Activated T-cell treated with anti-CD3 and anti-CD28 coated beads, Interleukin-2, amount 50 U/mL, for 24 hours (primary cell): ENCODE measurements at regions not wholly inside any gene's neighbourhood (a gene's known extent, or its start where the extent isn't known, plus 50 kb on each side); places are given as distances from the start of the nearest gene placed in this dataset.
"Not testable (repeated sequence)": the region's sequence is repeated elsewhere in the genome, so short reads cannot be mapped to it uniquely, and the experiment has no call there.

ENCODE experiments used
- DNase-seq: peaks from one replicate; pipeline ENCODE4 v3.0.0-alpha.2; 2020
- H3K27ac Mint-ChIP-seq: 2 replicates; pipeline ENCODE4 v1.8.0; 2020; ENCODE audit warnings: mild to moderate bottlenecking, mixed read lengths
- H3K27me3 Mint-ChIP-seq: 2 replicates; pipeline ENCODE4 v1.8.0; 2020; ENCODE audit warnings: mixed read lengths
- H3K36me3 Mint-ChIP-seq: 2 replicates; pipeline ENCODE4 v1.8.0; 2020; ENCODE audit warnings: low read depth, mixed read lengths
- H3K4me1 Mint-ChIP-seq: 2 replicates; pipeline ENCODE4 v1.8.0; 2020; ENCODE audit warnings: low read depth, mixed read lengths
- H3K4me3 Mint-ChIP-seq: 2 replicates; pipeline ENCODE4 v1.8.0; 2020; ENCODE audit warnings: mild to moderate bottlenecking, moderate library complexity, mixed read lengths
- H3K9me3 Mint-ChIP-seq: 2 replicates; pipeline ENCODE4 v1.8.0; 2020; ENCODE audit warnings: mixed read lengths

DNA sequence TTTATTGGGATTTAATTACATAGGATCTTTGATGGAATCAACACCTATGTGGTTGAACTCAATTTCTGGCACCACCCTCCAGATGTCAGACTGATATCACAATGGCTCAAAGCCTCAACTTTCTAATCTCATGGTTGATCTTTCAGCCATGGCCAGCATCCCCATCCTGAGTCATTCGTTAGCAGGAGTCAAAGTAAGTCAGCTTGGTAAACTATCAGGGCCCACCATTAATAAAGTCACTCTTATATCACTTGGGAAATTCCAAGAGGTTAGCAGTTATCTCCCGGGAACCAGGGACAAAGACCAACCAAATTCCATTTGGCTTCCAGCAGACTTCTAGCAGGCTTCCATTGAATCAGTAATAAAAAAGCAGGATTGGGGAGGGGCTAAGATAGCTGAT is 50.7 kb upstream of the TNFSF4 start:
- Mint-ChIP-seq H3K9me3 (peaks cover 18% of the 10 kb centered on the region), H3K4me3 (no peak overlapping the region), H3K27ac (no peak overlapping the region), H3K36me3 (peaks cover 2% of the 10 kb centered on the region), H3K27me3 (no peaks in the 10 kb centered on the region), H3K4me1 (no peaks in the 10 kb centered on the region)
- no peak for DNase-seq

DNA sequence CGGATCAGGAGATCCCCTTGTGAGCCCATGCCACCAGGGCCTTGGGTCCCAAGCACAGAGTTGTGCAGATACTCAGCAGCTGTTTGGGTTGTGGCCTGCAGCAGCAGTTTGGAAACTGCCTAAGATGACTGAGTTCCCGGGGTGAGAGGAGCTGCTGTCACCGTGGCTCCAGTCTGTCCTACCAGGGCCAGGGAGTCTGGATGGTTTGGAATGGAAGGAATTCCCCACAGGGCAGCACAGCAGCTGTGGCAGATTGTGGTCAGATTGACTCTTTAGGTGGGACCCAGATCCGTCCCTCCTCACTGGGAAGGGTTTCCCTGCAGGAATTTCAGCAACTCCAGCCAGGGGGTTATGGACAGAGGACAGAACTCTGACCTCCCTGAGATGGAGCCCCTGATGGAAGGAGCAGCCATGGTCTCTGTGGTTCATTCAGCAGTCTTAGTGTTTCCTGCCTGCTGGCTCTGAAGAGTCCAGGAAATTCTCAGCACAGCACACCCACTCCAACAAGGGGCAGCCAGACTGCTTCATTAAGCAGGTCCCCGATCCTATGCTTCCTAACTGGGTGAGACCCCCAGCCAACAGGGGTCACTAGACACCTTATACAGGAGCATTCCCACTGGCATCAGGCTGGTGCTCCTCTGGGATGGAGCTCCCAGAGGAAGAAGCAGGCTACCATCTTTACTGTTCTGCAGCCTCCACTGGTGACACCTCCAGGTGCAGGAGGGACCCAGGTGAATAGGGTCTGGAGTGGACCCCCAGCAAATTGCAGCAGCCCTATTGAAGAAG is 51.5 kb upstream of the TNFSF4 start:
- peaks cover 2% of the 10 kb centered on the region for H3K36me3 Mint-ChIP-seq
- no peak overlapping the region for H3K27ac Mint-ChIP-seq
- no peak for DNase-seq
- H3K27me3 Mint-ChIP-seq = no peaks in the 10 kb centered on the region
- no peaks in the 10 kb centered on the region for H3K4me1 Mint-ChIP-seq
- H3K9me3 Mint-ChIP-seq = peaks cover 19% of the 10 kb centered on the region
- H3K4me3 Mint-ChIP-seq = no peak overlapping the region

GRCh38 chr1:173260329-173260728 is 53.2 kb upstream of the TNFSF4 start:
- H3K27me3 Mint-ChIP-seq, H3K4me1 Mint-ChIP-seq, H3K4me3 Mint-ChIP-seq, DNase-seq, H3K27ac Mint-ChIP-seq, H3K36me3 Mint-ChIP-seq: not testable (repeated sequence)
- peaks cover 19% of the 10 kb centered on the region for H3K9me3 Mint-ChIP-seq

- H3K27me3 Mint-ChIP-seq = no peaks in the 10 kb centered on the region
- H3K4me3 Mint-ChIP-seq = no peak overlapping the region
- peaks cover 4% of the 10 kb centered on the region for H3K4me1 Mint-ChIP-seq
- DNase-seq = no peak
- no peaks in the 10 kb centered on the region for H3K36me3 Mint-ChIP-seq
- no peak overlapping the region for H3K27ac Mint-ChIP-seq
- peaks cover 5% of the 10 kb centered on the region for H3K9me3 Mint-ChIP-seq
These were observed 59.7 kb upstream of the TNFSF4 start for GRCh38 chr1:173266841-173267240.

GRCh38 chr1:173267453-173267945 is 60.4 kb upstream of the TNFSF4 start:
- Mint-ChIP-seq H3K27ac (no peak overlapping the region), H3K4me3 (no peak overlapping the region)
- no peak for DNase-seq

DNA sequence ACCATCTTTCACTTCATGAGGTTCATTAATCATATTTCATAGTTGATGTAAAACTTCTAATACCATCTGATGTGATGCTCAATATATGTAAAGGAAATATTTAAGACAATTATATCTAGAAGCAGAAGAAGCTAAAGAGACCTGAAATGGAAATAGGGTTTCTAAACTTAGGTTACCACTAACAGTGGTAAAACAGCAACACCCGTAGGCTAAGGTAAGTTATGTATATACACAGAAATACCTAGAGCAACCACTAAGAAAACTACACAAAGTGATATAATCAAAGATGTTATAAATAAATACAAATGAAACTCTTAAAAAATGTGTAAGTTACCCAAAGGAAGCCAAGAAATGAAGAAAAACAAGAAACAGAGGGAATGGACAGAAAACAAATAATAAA is 61.1 kb upstream of the TNFSF4 start:
- no peak for DNase-seq
- Mint-ChIP-seq H3K27ac (no peak overlapping the region), H3K4me1 (peaks cover 4% of the 10 kb centered on the region), H3K27me3 (no peaks in the 10 kb centered on the region), H3K36me3 (no peaks in the 10 kb centered on the region), H3K9me3 (no peaks in the 10 kb centered on the region), H3K4me3 (no peak overlapping the region)

More at GRCh38 chr1:173267453-173267945, 60.4 kb upstream of the TNFSF4 start:
- no peaks in the 10 kb centered on the region for H3K36me3 Mint-ChIP-seq
- H3K4me1 Mint-ChIP-seq = peaks cover 4% of the 10 kb centered on the region
- peaks cover 2% of the 10 kb centered on the region for H3K9me3 Mint-ChIP-seq
- no peaks in the 10 kb centered on the region for H3K27me3 Mint-ChIP-seq

DNA sequence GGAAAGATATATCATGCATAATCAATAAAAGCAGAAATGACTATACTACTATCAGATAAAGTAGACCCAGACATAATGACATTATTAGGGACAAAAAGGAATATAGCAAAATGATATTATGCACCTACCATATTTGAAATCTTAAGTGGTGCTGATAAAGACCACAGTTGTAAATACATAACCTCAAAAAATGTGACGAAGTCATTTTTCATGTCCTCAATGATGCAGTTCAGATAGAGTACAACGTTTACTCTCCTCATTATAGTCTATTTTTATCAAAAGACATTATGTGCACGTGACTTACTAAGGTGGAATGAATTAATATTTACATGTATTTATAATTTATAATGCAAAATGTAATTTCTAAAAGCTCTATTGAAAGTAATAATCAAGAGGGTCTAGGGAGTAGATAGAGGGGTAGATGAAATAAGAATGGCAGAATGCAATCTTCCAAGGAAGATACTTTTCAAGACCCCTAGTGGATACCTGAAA is 61.7 kb upstream of the TNFSF4 start:
- H3K27ac Mint-ChIP-seq = no peak overlapping the region
- H3K27me3 Mint-ChIP-seq = no peaks in the 10 kb centered on the region
- peaks cover 4% of the 10 kb centered on the region for H3K4me1 Mint-ChIP-seq
- DNase-seq = no peak
- H3K36me3 Mint-ChIP-seq = no peaks in the 10 kb centered on the region
- H3K9me3 Mint-ChIP-seq = no peaks in the 10 kb centered on the region
- no peak overlapping the region for H3K4me3 Mint-ChIP-seq

- no peaks in the 10 kb centered on the region for H3K36me3 Mint-ChIP-seq
- H3K9me3 Mint-ChIP-seq = no peaks in the 10 kb centered on the region
- no peak for DNase-seq
- H3K27me3 Mint-ChIP-seq = no peaks in the 10 kb centered on the region
- H3K27ac Mint-ChIP-seq = no peak overlapping the region
- peaks cover 4% of the 10 kb centered on the region for H3K4me1 Mint-ChIP-seq
- H3K4me3 Mint-ChIP-seq = no peak overlapping the region
These were observed 62.5 kb upstream of the TNFSF4 start for GRCh38 chr1:173269490-173270230.

DNA sequence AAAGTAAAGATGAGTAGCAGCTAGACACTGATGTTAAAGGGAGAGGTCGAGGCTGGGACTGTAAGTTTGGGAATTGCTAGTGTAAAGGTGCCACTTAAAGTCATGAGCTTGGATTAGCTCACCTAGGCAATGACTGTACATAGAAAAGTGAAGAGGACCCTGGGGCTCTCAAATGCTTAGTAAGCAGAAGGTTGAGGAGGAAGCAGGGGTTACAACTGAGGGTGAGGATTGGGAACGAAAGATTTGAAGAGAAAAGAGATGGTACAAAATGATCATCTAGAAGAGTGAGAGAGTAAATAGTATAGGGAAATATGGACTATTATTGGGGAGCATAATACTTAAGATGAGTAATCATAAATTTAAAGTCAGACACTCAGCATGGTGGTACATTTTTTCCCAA is 63.1 kb upstream of the TNFSF4 start:
- H3K4me3 Mint-ChIP-seq = no peak overlapping the region
- DNase-seq = no peak
- no peaks in the 10 kb centered on the region for H3K9me3 Mint-ChIP-seq
- H3K27me3 Mint-ChIP-seq = no peaks in the 10 kb centered on the region
- no peak overlapping the region for H3K27ac Mint-ChIP-seq
- no peaks in the 10 kb centered on the region for H3K36me3 Mint-ChIP-seq
- H3K4me1 Mint-ChIP-seq = peaks cover 4% of the 10 kb centered on the region

GRCh38 chr1:173271021-173271420 is 63.9 kb upstream of the TNFSF4 start:
- not testable (repeated sequence) for H3K4me3 Mint-ChIP-seq, H3K4me1 Mint-ChIP-seq, H3K36me3 Mint-ChIP-seq, H3K27ac Mint-ChIP-seq, DNase-seq, H3K9me3 Mint-ChIP-seq, H3K27me3 Mint-ChIP-seq

GRCh38 chr1:173275496-173275895 is 68.4 kb upstream of the TNFSF4 start:
- no peak overlapping the region for H3K27ac Mint-ChIP-seq
- peaks cover 3% of the 10 kb centered on the region for H3K27me3 Mint-ChIP-seq
- no peaks in the 10 kb centered on the region for H3K9me3 Mint-ChIP-seq
- peaks cover 12% of the 10 kb centered on the region for H3K4me1 Mint-ChIP-seq
- no peak overlapping the region for H3K4me3 Mint-ChIP-seq
- no peak for DNase-seq
- H3K36me3 Mint-ChIP-seq = no peaks in the 10 kb centered on the region

GRCh38 chr1:173276922-173277800 is 70.0 kb upstream of the TNFSF4 start:
- Mint-ChIP-seq H3K27me3 (peaks cover 3% of the 10 kb centered on the region), H3K9me3 (no peaks in the 10 kb centered on the region), H3K36me3 (no peaks in the 10 kb centered on the region), H3K27ac (no peak overlapping the region), H3K4me3 (no peak overlapping the region), H3K4me1 (peaks cover 12% of the 10 kb centered on the region)
- no peak for DNase-seq

DNA sequence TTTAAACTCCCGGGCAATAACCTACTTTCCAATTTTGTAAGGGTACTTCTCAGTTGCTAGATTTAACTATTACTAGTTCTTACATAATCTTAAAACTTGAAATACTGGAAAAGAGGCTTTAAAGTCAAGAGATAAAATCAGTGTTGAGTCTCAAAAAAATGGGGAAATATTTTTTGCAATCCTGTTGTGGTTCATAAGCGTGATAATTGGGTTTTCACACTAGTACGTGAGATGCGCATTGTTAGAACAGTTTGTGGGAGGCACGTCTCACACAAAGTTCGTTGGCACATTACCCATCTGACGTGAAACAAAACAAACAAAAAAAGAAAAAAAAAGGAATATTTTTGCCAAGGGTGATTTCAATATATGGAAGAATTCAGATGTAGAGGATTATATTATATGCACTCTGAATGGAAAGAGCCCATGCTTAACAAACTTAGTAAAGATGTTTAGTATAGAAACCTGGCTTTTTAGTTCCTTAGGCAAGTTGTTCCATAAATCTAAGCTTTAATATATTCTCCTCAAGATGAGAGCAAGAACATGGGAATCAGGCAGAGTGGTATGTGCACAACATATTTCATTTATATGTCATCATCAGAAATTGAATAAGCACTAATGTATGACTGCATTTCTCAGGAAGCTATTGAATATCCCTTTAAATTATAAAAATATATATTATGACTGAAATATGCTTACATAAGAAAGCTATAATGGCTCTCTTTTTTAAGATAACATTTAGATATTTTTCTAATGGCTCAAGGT is 73.9 kb upstream of the TNFSF4 start:
- Mint-ChIP-seq H3K27me3 (peaks cover 7% of the 10 kb centered on the region), H3K27ac (no peak overlapping the region), H3K36me3 (no peaks in the 10 kb centered on the region), H3K4me3 (no peak overlapping the region), H3K9me3 (no peaks in the 10 kb centered on the region), H3K4me1 (peaks cover 15% of the 10 kb centered on the region)
- DNase-seq = no peak

DNA sequence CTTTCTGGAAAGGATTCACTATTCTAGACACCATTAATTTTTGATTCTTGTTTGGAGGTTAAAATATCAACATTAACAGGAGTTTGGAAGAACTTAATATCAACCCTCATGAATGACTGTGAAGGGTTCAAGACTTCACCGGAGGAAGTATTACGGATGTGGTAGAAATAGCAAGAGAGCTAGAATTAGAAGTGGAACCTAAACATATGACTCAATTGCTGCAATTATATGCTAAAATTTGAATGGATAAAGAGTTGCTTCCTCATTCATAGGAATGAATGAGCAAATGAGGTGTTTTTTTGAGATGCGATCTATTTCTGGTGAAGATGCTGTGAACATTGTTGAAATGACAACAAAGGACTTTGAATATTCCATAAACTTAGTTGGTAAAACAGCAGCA is 77.9 kb upstream of the TNFSF4 start:
- H3K9me3 Mint-ChIP-seq = peaks cover 2% of the 10 kb centered on the region
- no peak overlapping the region for H3K4me3 Mint-ChIP-seq
- DNase-seq = no peak
- H3K36me3 Mint-ChIP-seq = no peaks in the 10 kb centered on the region
- peaks cover 3% of the 10 kb centered on the region for H3K4me1 Mint-ChIP-seq
- peaks cover 6% of the 10 kb centered on the region for H3K27me3 Mint-ChIP-seq
- H3K27ac Mint-ChIP-seq = no peak overlapping the region
